ENCODE measurements at regions not wholly inside any gene's neighbourhood (a gene's known extent, or its start where the extent isn't known, plus 50 kb on each side); places are given as distances from the start of the nearest gene placed in this dataset.

DNA sequence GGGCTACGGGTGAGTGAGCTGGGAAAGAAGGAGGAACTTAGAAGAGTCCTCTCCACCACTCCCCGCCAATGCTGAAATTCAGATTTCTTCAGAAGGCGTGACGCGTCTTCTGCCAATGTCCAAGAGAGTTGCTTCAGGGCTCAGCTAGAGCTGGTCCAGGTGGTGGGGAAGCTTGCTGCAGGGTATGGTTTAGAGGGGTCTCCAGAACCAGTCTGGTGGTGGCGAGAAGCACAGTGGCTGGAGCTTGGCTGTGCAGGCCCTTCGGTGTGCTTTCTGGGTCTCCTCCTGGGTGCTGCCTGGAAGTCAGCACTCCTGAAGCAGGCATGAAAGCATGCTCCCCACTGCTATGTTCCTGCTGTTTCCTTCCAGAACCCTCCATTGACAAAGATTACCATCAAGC, 387.2 kb downstream of the PTPRU start:
- no peaks in the 10 kb centered on the region for H3K4me1 ChIP-seq
- no peak overlapping the region for H3K27ac ChIP-seq
- ChIA-PET CTCF (no interaction called here), POLR2A (no interaction called here)
- TF ChIP-seq, protein P1, sequence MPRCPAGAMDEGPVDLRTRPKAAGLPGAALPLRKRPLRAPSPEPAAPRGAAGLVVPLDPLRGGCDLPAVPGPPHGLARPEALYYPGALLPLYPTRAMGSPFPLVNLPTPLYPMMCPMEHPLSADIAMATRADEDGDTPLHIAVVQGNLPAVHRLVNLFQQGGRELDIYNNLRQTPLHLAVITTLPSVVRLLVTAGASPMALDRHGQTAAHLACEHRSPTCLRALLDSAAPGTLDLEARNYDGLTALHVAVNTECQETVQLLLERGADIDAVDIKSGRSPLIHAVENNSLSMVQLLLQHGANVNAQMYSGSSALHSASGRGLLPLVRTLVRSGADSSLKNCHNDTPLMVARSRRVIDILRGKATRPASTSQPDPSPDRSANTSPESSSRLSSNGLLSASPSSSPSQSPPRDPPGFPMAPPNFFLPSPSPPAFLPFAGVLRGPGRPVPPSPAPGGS (IDR thresholded peaks at IDR 0.05), result no peak
- TF ChIP-seq EHF (CRISPR knock-in tag; IDR thresholded peaks at IDR 0.05) (no peak), NR3C1 (IDR thresholded peaks at IDR 0.05) (no peak), ZSCAN20 (CRISPR knock-in tag; IDR thresholded peaks at IDR 0.05) (no peak), HOXA7 (CRISPR knock-in tag; IDR thresholded peaks at IDR 0.05) (no peak), SMC3 (IDR thresholded peaks at IDR 0.05) (no peak), RARB (CRISPR knock-in tag; IDR thresholded peaks at IDR 0.05) (no peak), CHD2 (IDR thresholded peaks at IDR 0.05; ENCODE audit: low read length, partially characterized antibody) (no peak), SREBF2 (IDR thresholded peaks at IDR 0.05) (no peak)
- TF ChIP-seq, protein P2, sequence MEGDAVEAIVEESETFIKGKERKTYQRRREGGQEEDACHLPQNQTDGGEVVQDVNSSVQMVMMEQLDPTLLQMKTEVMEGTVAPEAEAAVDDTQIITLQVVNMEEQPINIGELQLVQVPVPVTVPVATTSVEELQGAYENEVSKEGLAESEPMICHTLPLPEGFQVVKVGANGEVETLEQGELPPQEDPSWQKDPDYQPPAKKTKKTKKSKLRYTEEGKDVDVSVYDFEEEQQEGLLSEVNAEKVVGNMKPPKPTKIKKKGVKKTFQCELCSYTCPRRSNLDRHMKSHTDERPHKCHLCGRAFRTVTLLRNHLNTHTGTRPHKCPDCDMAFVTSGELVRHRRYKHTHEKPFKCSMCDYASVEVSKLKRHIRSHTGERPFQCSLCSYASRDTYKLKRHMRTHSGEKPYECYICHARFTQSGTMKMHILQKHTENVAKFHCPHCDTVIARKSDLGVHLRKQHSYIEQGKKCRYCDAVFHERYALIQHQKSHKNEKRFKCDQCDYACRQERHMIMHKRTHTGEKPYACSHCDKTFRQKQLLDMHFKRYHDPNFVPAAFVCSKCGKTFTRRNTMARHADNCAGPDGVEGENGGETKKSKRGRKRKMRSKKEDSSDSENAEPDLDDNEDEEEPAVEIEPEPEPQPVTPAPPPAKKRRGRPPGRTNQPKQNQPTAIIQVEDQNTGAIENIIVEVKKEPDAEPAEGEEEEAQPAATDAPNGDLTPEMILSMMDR (IDR thresholded peaks at IDR 0.05), result no peak
- no peaks in the 10 kb centered on the region for H3K9me3 ChIP-seq
- WGBS (ENCODE audit: missing lambda C conversion rate), result 68% methylated on average over 5 of the region's 7 CpGs
- FAIRE-seq, result no peak
- no peak overlapping the region for H3K4me3 ChIP-seq
- H3K4me2 ChIP-seq, result no peak overlapping the region
- no peak for ATAC-seq
- no peak for DNase-seq (ENCODE audit: low read depth in 1 of 2, low spot score in 1 of 2)

DNA sequence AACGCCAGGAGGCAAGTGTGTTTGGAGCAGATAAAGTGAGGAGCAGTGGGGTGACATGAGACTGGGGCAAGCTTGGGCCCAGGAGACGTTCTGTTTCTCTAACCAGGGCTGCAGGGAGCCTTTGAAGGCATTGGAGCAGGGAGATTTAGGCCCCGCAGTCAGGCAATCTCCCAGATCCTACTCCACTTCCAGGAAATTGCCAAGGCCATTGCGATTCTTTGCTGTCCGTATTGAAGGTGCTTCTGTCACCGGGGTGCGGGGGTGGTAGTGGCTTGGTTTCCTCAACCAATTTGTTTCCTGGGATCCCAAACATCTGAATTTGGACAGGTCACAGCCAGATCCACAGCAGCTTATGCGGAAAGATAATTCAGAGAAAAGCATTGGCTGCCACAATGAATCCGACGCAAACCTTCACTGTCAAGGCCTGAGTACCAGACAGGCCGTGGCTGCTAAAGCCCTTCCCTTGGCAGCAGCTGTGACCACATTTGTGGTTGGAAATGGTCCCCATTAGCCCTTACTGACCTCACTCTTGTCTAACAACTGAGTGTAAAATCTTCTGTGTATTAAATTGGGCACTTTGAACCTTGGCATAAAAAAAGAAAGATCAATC, 385.6 kb downstream of the PTPRU start:
- no peak for FAIRE-seq

More for the DNA sequence above, 385.6 kb downstream of the PTPRU start:
- ChIA-PET POLR2A (no interaction called here), CTCF (no interaction called here)
- Histone ChIP-seq H3K9me3 (no peaks in the 10 kb centered on the region), H3K4me2 (no peak overlapping the region), H3K27ac (no peak overlapping the region), H3K4me1 (no peaks in the 10 kb centered on the region), H3K4me3 (no peak overlapping the region)
- ATAC-seq, result no peak
- TF ChIP-seq, protein P3, sequence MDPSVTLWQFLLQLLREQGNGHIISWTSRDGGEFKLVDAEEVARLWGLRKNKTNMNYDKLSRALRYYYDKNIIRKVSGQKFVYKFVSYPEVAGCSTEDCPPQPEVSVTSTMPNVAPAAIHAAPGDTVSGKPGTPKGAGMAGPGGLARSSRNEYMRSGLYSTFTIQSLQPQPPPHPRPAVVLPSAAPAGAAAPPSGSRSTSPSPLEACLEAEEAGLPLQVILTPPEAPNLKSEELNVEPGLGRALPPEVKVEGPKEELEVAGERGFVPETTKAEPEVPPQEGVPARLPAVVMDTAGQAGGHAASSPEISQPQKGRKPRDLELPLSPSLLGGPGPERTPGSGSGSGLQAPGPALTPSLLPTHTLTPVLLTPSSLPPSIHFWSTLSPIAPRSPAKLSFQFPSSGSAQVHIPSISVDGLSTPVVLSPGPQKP (IDR thresholded peaks at IDR 0.05; ENCODE audit: low read depth, low read length), result no peak
- TF ChIP-seq, protein P1 (IDR thresholded peaks at IDR 0.05), result no peak
- TF ChIP-seq MAZ (IDR thresholded peaks at IDR 0.05; ENCODE audit: borderline replicate concordance, low read depth, low read length), result no peak
- no peak for TF ChIP-seq RAD21 (conservative IDR thresholded peaks at IDR 0.05 in 1 of 2, IDR thresholded peaks at IDR 0.05 in 1 of 2)
- no peak for TF ChIP-seq CHD4 (IDR thresholded peaks at IDR 0.05; ENCODE audit: borderline replicate concordance)
- no peak for TF ChIP-seq TFCP2L1 (CRISPR knock-in tag; IDR thresholded peaks at IDR 0.05)
- no peak for TF ChIP-seq TP53 (CRISPR knock-in tag; IDR thresholded peaks at IDR 0.05)
- no peak for TF ChIP-seq SMC3 (IDR thresholded peaks at IDR 0.05)
- no peak for TF ChIP-seq NPAS2 (CRISPR knock-in tag; IDR thresholded peaks at IDR 0.05; ENCODE audit: borderline replicate concordance)
- no peak for TF ChIP-seq NR3C1 (IDR thresholded peaks at IDR 0.05)
- TF ChIP-seq JUN (IDR thresholded peaks at IDR 0.05), result no peak
- no peak for TF ChIP-seq KDM1A (IDR thresholded peaks at IDR 0.05; ENCODE audit: low read depth)
- TF ChIP-seq, protein P4, sequence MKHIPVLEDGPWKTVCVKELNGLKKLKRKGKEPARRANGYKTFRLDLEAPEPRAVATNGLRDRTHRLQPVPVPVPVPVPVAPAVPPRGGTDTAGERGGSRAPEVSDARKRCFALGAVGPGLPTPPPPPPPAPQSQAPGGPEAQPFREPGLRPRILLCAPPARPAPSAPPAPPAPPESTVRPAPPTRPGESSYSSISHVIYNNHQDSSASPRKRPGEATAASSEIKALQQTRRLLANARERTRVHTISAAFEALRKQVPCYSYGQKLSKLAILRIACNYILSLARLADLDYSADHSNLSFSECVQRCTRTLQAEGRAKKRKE (CRISPR knock-in tag; IDR thresholded peaks at IDR 0.05; ENCODE audit: low read depth), result no peak
- TF ChIP-seq, protein P5, sequence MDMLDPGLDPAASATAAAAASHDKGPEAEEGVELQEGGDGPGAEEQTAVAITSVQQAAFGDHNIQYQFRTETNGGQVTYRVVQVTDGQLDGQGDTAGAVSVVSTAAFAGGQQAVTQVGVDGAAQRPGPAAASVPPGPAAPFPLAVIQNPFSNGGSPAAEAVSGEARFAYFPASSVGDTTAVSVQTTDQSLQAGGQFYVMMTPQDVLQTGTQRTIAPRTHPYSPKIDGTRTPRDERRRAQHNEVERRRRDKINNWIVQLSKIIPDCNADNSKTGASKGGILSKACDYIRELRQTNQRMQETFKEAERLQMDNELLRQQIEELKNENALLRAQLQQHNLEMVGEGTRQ (IDR thresholded peaks at IDR 0.05), result no peak
- no peak for TF ChIP-seq MYC (IDR thresholded peaks at IDR 0.05; ENCODE audit: borderline replicate concordance, low read length)
- DNase-seq (ENCODE audit: low read depth in 1 of 2, low spot score in 1 of 2), result no peak
- 48% methylated on average over 7 of the region's 11 CpGs for WGBS (ENCODE audit: missing lambda C conversion rate)
